Keratinocyte (primary cell): ENCODE measurements at regions not wholly inside any gene's neighbourhood (a gene's known extent, or its start where the extent isn't known, plus 50 kb on each side); places are given as distances from the start of the nearest gene placed in this dataset.

Experiments used
- DNase-seq: peaks from one replicate; pipeline ENCODE4 v3.0.0-alpha.2; 2011; ENCODE audit warnings: low read depth, missing footprints, low spot score
- FAIRE-seq: peaks from 2 replicates; lab custom pipeline; 2011; peaks lifted over from hg19 to GRCh38; lab: Jason Lieb, UNC
- H2AFZ ChIP-seq: 2 replicates; pipeline ENCODE4 v1.6.0; 2012; ENCODE audit warnings: low read length, control low read depth, inconsistent platforms; ENCODE audit not compliant: control insufficient read depth
- H3K27ac ChIP-seq: 2 replicates; pipeline ENCODE4 v1.5.1; 2011; ENCODE audit warnings: low read length; ENCODE audit not compliant: control insufficient read depth, insufficient read depth
- H3K27me3 ChIP-seq: 3 replicates; pipeline ENCODE4 v1.6.0; 2011; ENCODE audit warnings: low read length; ENCODE audit not compliant: control insufficient read depth, insufficient read depth; ENCODE audit errors: extremely low read depth
- H3K36me3 ChIP-seq, 2 experiments: 2 replicates in 1 of 2; 3 replicates in 1 of 2; pipeline ENCODE4 v1.5.1; 2011; ENCODE audit warnings: low read length in 2 of 2, mild to moderate bottlenecking in 1 of 2; ENCODE audit not compliant: control insufficient read depth in 2 of 2, insufficient read depth in 2 of 2; ENCODE audit errors: extremely low read depth in 1 of 2
- H3K4me1 ChIP-seq: 3 replicates; pipeline ENCODE4 v1.5.1; 2011; ENCODE audit warnings: low read length; ENCODE audit not compliant: control insufficient read depth, insufficient read depth; ENCODE audit errors: extremely low read depth
- H3K4me2 ChIP-seq: 3 replicates; pipeline ENCODE4 v1.6.0; 2011; ENCODE audit warnings: low read depth, low read length; ENCODE audit not compliant: control insufficient read depth, insufficient read depth; ENCODE audit errors: extremely low read depth
- H3K4me3 ChIP-seq, 3 experiments: fragments of 200-600 bp in 1 of 3; sonication (generic) in 1 of 3; 2 replicates in 2 of 3; 3 replicates in 1 of 3; pipeline ENCODE4 v1.5.1; 2011 to 2016; ENCODE audit warnings: low read length in 3 of 3, mild to moderate bottlenecking in 3 of 3, control low read depth in 2 of 3, inconsistent platforms in 1 of 3, low read depth in 1 of 3, mixed read lengths in 1 of 3, mixed run types in 1 of 3, moderate library complexity in 1 of 3; ENCODE audit not compliant: control insufficient read depth in 2 of 3, insufficient read depth in 2 of 3; ENCODE audit errors: extremely low read depth in 1 of 3
- H3K79me2 ChIP-seq: 2 replicates; pipeline ENCODE4 v1.6.0; 2012; ENCODE audit warnings: low read length; ENCODE audit not compliant: control insufficient read depth, insufficient read depth
- H3K9ac ChIP-seq: 3 replicates; pipeline ENCODE4 v1.6.0; 2011; ENCODE audit warnings: low read length; ENCODE audit not compliant: control insufficient read depth, insufficient read depth; ENCODE audit errors: extremely low read depth
- H3K9me1 ChIP-seq: 3 replicates; pipeline ENCODE4 v1.6.0; 2011; ENCODE audit warnings: low read length; ENCODE audit not compliant: control insufficient read depth, insufficient read depth; ENCODE audit errors: extremely low read depth
- H3K9me3 ChIP-seq: 2 replicates; pipeline ENCODE4 v1.5.1; 2012; ENCODE audit warnings: low read depth, low read length; ENCODE audit not compliant: control insufficient read depth
- H4K20me1 ChIP-seq: 3 replicates; pipeline ENCODE4 v1.6.0; 2011; ENCODE audit warnings: low read length; ENCODE audit not compliant: control insufficient read depth, insufficient read depth; ENCODE audit errors: extremely low read depth
- CTCF ChIP-seq, 3 experiments: IDR thresholded peaks in 1 of 3; conservative IDR thresholded peaks in 1 of 3; optimal IDR thresholded peaks in 1 of 3; 2 replicates in 2 of 3; 3 replicates in 1 of 3; pipeline versions ENCODE3 to v1.5.1; 2011; ENCODE audit warnings: low read length in 3 of 3, mild to moderate bottlenecking in 3 of 3, moderate library complexity in 2 of 3, control low read depth in 1 of 3, inconsistent platforms in 1 of 3; ENCODE audit not compliant: insufficient read depth in 2 of 3; ENCODE audit errors: extremely low read depth in 1 of 3
- EZH2 ChIP-seq: IDR thresholded peaks from one replicate; pipeline ENCODE4 v1.6.1; 2012; ENCODE audit warnings: inconsistent platforms, mild to moderate bottlenecking, low read length, moderate library complexity
- dilution Hi-C: fragments of 300-500 bp; cut with MboI; formaldehyde crosslinking; loops from one replicate; pipeline ENCODE4 v1.7.0; 2020; ENCODE audit warnings: low sequenced_read_pairs; ENCODE audit not compliant: extremely low pct_ligation_motif_present

GRCh38 chr9:683509-684021 is 157.9 kb upstream of the DMRT1 start:
- Histone ChIP-seq H3K9me3 (no peaks in the 10 kb centered on the region), H3K9me1 (no peaks in the 10 kb centered on the region), H3K27me3 (no peaks in the 10 kb centered on the region), H3K4me3 (peak overlapping the region; percentile 55 to 71 (median 61)), H3K36me3 (peaks cover 0 to 5% of the 10 kb centered on the region in 2 experiments), H3K79me2 (peaks cover 17% of the 10 kb centered on the region), H2AFZ (no peak overlapping the region), H3K9ac (peak overlapping the region; percentile 88), H4K20me1 (no peaks in the 10 kb centered on the region), H3K4me1 (peaks cover 57% of the 10 kb centered on the region), H3K4me2 (peak overlapping the region; percentile 97), H3K27ac (peak overlapping the region; percentile 98)
- no peak for DNase-seq
- dilution Hi-C loops, result no loop called here
- FAIRE-seq, result no peak
- no peak for TF ChIP-seq EZH2
- TF ChIP-seq CTCF (optimal IDR thresholded peaks at IDR 0.05 in 1 of 3, IDR thresholded peaks at IDR 0.05 in 1 of 3, conservative IDR thresholded peaks at IDR 0.05 in 1 of 3; ENCODE audit: extremely low read depth in 1 of 3, insufficient read depth in 2 of 3, low read length in 3 of 3), result no peak

- Histone ChIP-seq H3K27ac (peak overlapping the region; percentile 98), H3K9ac (peak overlapping the region; percentile 88), H3K4me1 (peaks cover 57% of the 10 kb centered on the region), H3K36me3 (peaks cover under 1 to 6% of the 10 kb centered on the region in 2 experiments), H3K9me1 (no peaks in the 10 kb centered on the region), H3K79me2 (peaks cover 24% of the 10 kb centered on the region), H3K4me2 (peak overlapping the region; percentile 97), H2AFZ (no peak overlapping the region), H3K9me3 (no peaks in the 10 kb centered on the region), H3K4me3 (peak overlapping the region; percentile 55 to 71 (median 61)), H3K27me3 (no peaks in the 10 kb centered on the region), H4K20me1 (no peaks in the 10 kb centered on the region)
- FAIRE-seq (no peak), DNase-seq (no peak)
- dilution Hi-C loops, result no loop called here
- no peak for TF ChIP-seq CTCF (optimal IDR thresholded peaks at IDR 0.05 in 1 of 3, IDR thresholded peaks at IDR 0.05 in 1 of 3, conservative IDR thresholded peaks at IDR 0.05 in 1 of 3; ENCODE audit: extremely low read depth in 1 of 3, insufficient read depth in 2 of 3, low read length in 3 of 3)
- no peak for TF ChIP-seq EZH2
Measured at GRCh38 chr9:684054-684890, 157.2 kb upstream of the DMRT1 start.
